ENCODE measurements at regions not wholly inside any gene's neighbourhood (a gene's known extent, or its start where the extent isn't known, plus 50 kb on each side); places are given as distances from the start of the nearest gene placed in this dataset.

GRCh38 chr7:86013662-86014061 is 630.0 kb upstream of the GRM3 start:
- ChIA-PET POLR2A (no interaction called here), CTCF (no interaction called here)
- H3K9me3 Mint-ChIP-seq = peaks cover 0 to 13% (median 0%) of the 10 kb centered on the region in 11 donors
- Histone ChIP-seq H3K4me3 (ENCODE audit: low read length) (no peak overlapping the region), H3K4me1 (ENCODE audit: control insufficient read depth in 2 of 2, insufficient read depth in 2 of 2, low read length in 2 of 2) (no peaks in the 10 kb centered on the region), H3K27me3 (ENCODE audit: control insufficient read depth in 2 of 2, insufficient read depth in 2 of 2, low read length in 2 of 2) (no peaks in the 10 kb centered on the region), H3K9me3 (ENCODE audit: control insufficient read depth in 2 of 3, low read length in 3 of 3) (no peaks in the 10 kb centered on the region), H3K36me3 (ENCODE audit: control insufficient read depth in 2 of 3, insufficient read depth in 3 of 3, low read length in 3 of 3) (no peaks in the 10 kb centered on the region), H3K27ac (ENCODE audit: low read depth, low read length) (no peak overlapping the region)
- no peaks in the 10 kb centered on the region for H3K27me3 Mint-ChIP-seq
- H3K36me3 Mint-ChIP-seq = no peaks in the 10 kb centered on the region
- H3K4me1 Mint-ChIP-seq = no peaks in the 10 kb centered on the region
- H3K27ac Mint-ChIP-seq = no peak overlapping the region
- ATAC-seq (no peak), DNase-seq (no peak)
- no peak overlapping the region for H3K4me3 Mint-ChIP-seq
- intact Hi-C loops (cut with micrococcal nuclease) = no loop called here

- CTCF ChIA-PET = no interaction called here
- Histone ChIP-seq H3K4me3 (ENCODE audit: low read length) (no peak overlapping the region), H3K9me3 (ENCODE audit: control insufficient read depth in 2 of 3, low read length in 3 of 3) (no peaks in the 10 kb centered on the region), H3K36me3 (ENCODE audit: control insufficient read depth in 2 of 3, insufficient read depth in 3 of 3, low read length in 3 of 3) (no peaks in the 10 kb centered on the region), H3K4me1 (ENCODE audit: control insufficient read depth in 2 of 2, insufficient read depth in 2 of 2, low read length in 2 of 2) (no peaks in the 10 kb centered on the region), H3K27me3 (ENCODE audit: control insufficient read depth in 2 of 2, insufficient read depth in 2 of 2, low read length in 2 of 2) (no peaks in the 10 kb centered on the region), H3K27ac (ENCODE audit: low read depth, low read length) (no peak overlapping the region)
- H3K9me3 Mint-ChIP-seq = peaks cover 0 to 13% (median 0%) of the 10 kb centered on the region in 11 donors
- no peak overlapping the region for H3K27ac Mint-ChIP-seq
- POLR2A ChIA-PET = no interaction called here
- intact Hi-C loops (cut with micrococcal nuclease) = no loop called here
- H3K4me1 Mint-ChIP-seq = no peaks in the 10 kb centered on the region
- H3K4me3 Mint-ChIP-seq = no peak overlapping the region
- H3K36me3 Mint-ChIP-seq = no peaks in the 10 kb centered on the region
- DNase-seq (no peak), ATAC-seq (no peak)
- no peaks in the 10 kb centered on the region for H3K27me3 Mint-ChIP-seq
These were observed 630.7 kb upstream of the GRM3 start for GRCh38 chr7:86012971-86013370.

GRCh38 chr7:86008898-86009297 is 634.8 kb upstream of the GRM3 start:
- Histone ChIP-seq H3K27ac (ENCODE audit: low read depth, low read length) (no peak overlapping the region), H3K4me1 (ENCODE audit: control insufficient read depth in 2 of 2, insufficient read depth in 2 of 2, low read length in 2 of 2) (no peaks in the 10 kb centered on the region), H3K27me3 (ENCODE audit: control insufficient read depth in 2 of 2, insufficient read depth in 2 of 2, low read length in 2 of 2) (no peaks in the 10 kb centered on the region), H3K4me3 (ENCODE audit: low read length) (no peak overlapping the region), H3K36me3 (ENCODE audit: control insufficient read depth in 2 of 3, insufficient read depth in 3 of 3, low read length in 3 of 3) (no peaks in the 10 kb centered on the region), H3K9me3 (ENCODE audit: control insufficient read depth in 2 of 3, low read length in 3 of 3) (no peaks in the 10 kb centered on the region)
- no peaks in the 10 kb centered on the region for H3K36me3 Mint-ChIP-seq
- no peak for DNase-seq
- no peak overlapping the region for H3K4me3 Mint-ChIP-seq
- H3K27me3 Mint-ChIP-seq = no peaks in the 10 kb centered on the region
- ChIA-PET CTCF (no interaction called here), POLR2A (no interaction called here)
- ATAC-seq = no peak
- no peaks in the 10 kb centered on the region for H3K4me1 Mint-ChIP-seq
- peaks cover 0 to 13% (median 4%) of the 10 kb centered on the region in 11 donors for H3K9me3 Mint-ChIP-seq
- no peak overlapping the region for H3K27ac Mint-ChIP-seq
- intact Hi-C loops (cut with micrococcal nuclease) = no loop called here

- Mint-ChIP-seq H3K36me3 (no peaks in the 10 kb centered on the region), H3K4me1 (no peaks in the 10 kb centered on the region), H3K4me3 (no peak overlapping the region), H3K27me3 (no peaks in the 10 kb centered on the region), H3K9me3 (peaks cover 2 to 21% (median 16%) of the 10 kb centered on the region in 11 donors), H3K27ac (no peak overlapping the region)
- intact Hi-C loops (cut with micrococcal nuclease) = no loop called here
- no peak for ATAC-seq
- Histone ChIP-seq H3K27ac (ENCODE audit: low read depth, low read length) (no peak overlapping the region), H3K27me3 (ENCODE audit: control insufficient read depth in 2 of 2, insufficient read depth in 2 of 2, low read length in 2 of 2) (no peaks in the 10 kb centered on the region), H3K36me3 (ENCODE audit: control insufficient read depth in 2 of 3, insufficient read depth in 3 of 3, low read length in 3 of 3) (no peaks in the 10 kb centered on the region), H3K9me3 (ENCODE audit: control insufficient read depth in 2 of 3, low read length in 3 of 3) (peaks cover 0 to 13% (median 0%) of the 10 kb centered on the region in 3 experiments), H3K4me3 (ENCODE audit: low read length) (no peak overlapping the region), H3K4me1 (ENCODE audit: control insufficient read depth in 2 of 2, insufficient read depth in 2 of 2, low read length in 2 of 2) (no peaks in the 10 kb centered on the region)
- POLR2A ChIA-PET = no interaction called here
- DNase-seq = no peak
- CTCF ChIA-PET = no interaction called here
These were observed 636.8 kb upstream of the GRM3 start for GRCh38 chr7:86006909-86007308.

- H3K27ac ChIP-seq (ENCODE audit: low read depth, low read length) = no peak overlapping the region
- no peak for DNase-seq
- H3K4me3 Mint-ChIP-seq = no peak overlapping the region
- no peaks in the 10 kb centered on the region for H3K27me3 Mint-ChIP-seq
- POLR2A ChIA-PET = no interaction called here
- H3K4me3 ChIP-seq (ENCODE audit: low read length) = no peak overlapping the region
- no peaks in the 10 kb centered on the region for H3K27me3 ChIP-seq (ENCODE audit: control insufficient read depth in 2 of 2, insufficient read depth in 2 of 2, low read length in 2 of 2)
- CTCF ChIA-PET = no interaction called here
- no peak for ATAC-seq
- no peaks in the 10 kb centered on the region for H3K36me3 ChIP-seq (ENCODE audit: control insufficient read depth in 2 of 3, insufficient read depth in 3 of 3, low read length in 3 of 3)
- H3K27ac Mint-ChIP-seq = no peak overlapping the region
- H3K4me1 Mint-ChIP-seq = no peaks in the 10 kb centered on the region
- H3K9me3 Mint-ChIP-seq = peaks cover 7 to 47% (median 22%) of the 10 kb centered on the region in 11 donors
- no peaks in the 10 kb centered on the region for H3K4me1 ChIP-seq (ENCODE audit: control insufficient read depth in 2 of 2, insufficient read depth in 2 of 2, low read length in 2 of 2)
- intact Hi-C loops (cut with micrococcal nuclease) = no loop called here
- peaks cover 0 to 5% (median 0%) of the 10 kb centered on the region in 5 donors for H3K36me3 Mint-ChIP-seq
- peaks cover 0 to 20% (median 0%) of the 10 kb centered on the region in 3 experiments for H3K9me3 ChIP-seq (ENCODE audit: control insufficient read depth in 2 of 3, low read length in 3 of 3)
These were observed 640.9 kb upstream of the GRM3 start for GRCh38 chr7:86002858-86003257.

GRCh38 chr7:85997515-85997914 is 646.2 kb upstream of the GRM3 start:
- Histone ChIP-seq H3K27me3 (ENCODE audit: control insufficient read depth in 2 of 2, insufficient read depth in 2 of 2, low read length in 2 of 2) (no peaks in the 10 kb centered on the region), H3K36me3 (ENCODE audit: control insufficient read depth in 2 of 3, insufficient read depth in 3 of 3, low read length in 3 of 3) (no peaks in the 10 kb centered on the region), H3K9me3 (ENCODE audit: control insufficient read depth in 2 of 3, low read length in 3 of 3) (peaks cover 0 to 9% (median 0%) of the 10 kb centered on the region in 3 experiments), H3K4me1 (ENCODE audit: control insufficient read depth in 2 of 2, insufficient read depth in 2 of 2, low read length in 2 of 2) (no peaks in the 10 kb centered on the region), H3K4me3 (ENCODE audit: low read length) (no peak overlapping the region), H3K27ac (ENCODE audit: low read depth, low read length) (no peak overlapping the region)
- Mint-ChIP-seq H3K27me3 (no peaks in the 10 kb centered on the region), H3K4me1 (no peaks in the 10 kb centered on the region), H3K36me3 (peaks cover 0 to 5% (median 0%) of the 10 kb centered on the region in 5 donors), H3K9me3 (peaks cover 9 to 47% (median 21%) of the 10 kb centered on the region in 11 donors), H3K27ac (no peak overlapping the region), H3K4me3 (no peak overlapping the region)
- ChIA-PET POLR2A (no interaction called here), CTCF (no interaction called here)
- ATAC-seq = no peak
- DNase-seq = no peak
- intact Hi-C loops (cut with micrococcal nuclease) = no loop called here

- Histone ChIP-seq H3K4me1 (ENCODE audit: control insufficient read depth in 2 of 2, insufficient read depth in 2 of 2, low read length in 2 of 2) (no peaks in the 10 kb centered on the region), H3K27ac (ENCODE audit: low read depth, low read length) (no peak overlapping the region), H3K36me3 (ENCODE audit: control insufficient read depth in 2 of 3, insufficient read depth in 3 of 3, low read length in 3 of 3) (no peaks in the 10 kb centered on the region), H3K27me3 (ENCODE audit: control insufficient read depth in 2 of 2, insufficient read depth in 2 of 2, low read length in 2 of 2) (no peaks in the 10 kb centered on the region), H3K4me3 (ENCODE audit: low read length) (no peak overlapping the region), H3K9me3 (ENCODE audit: control insufficient read depth in 2 of 3, low read length in 3 of 3) (no peaks in the 10 kb centered on the region)
- POLR2A ChIA-PET = no interaction called here
- Mint-ChIP-seq H3K4me1 (no peaks in the 10 kb centered on the region), H3K27me3 (no peaks in the 10 kb centered on the region), H3K36me3 (peaks cover 0 to 5% (median 0%) of the 10 kb centered on the region in 5 donors), H3K27ac (no peak overlapping the region), H3K4me3 (no peak overlapping the region), H3K9me3 (peaks cover 5 to 31% (median 13%) of the 10 kb centered on the region in 11 donors)
- intact Hi-C loops (cut with micrococcal nuclease) = no loop called here
- DNase-seq = no peak
- no peak for ATAC-seq
- CTCF ChIA-PET = no interaction called here
These were observed 648.6 kb upstream of the GRM3 start for GRCh38 chr7:85995101-85995500.

All from naive thymus-derived CD4-positive, alpha-beta T cell (primary cell).